Uterus (tissue), 2 donors: ENCODE measurements at regions not wholly inside any gene's neighbourhood (a gene's known extent, or its start where the extent isn't known, plus 50 kb on each side); places are given as distances from the start of the nearest gene placed in this dataset.

Experiments
- CTCF ChIP-seq, 4 experiments: fragments of 200-600 bp in 2 of 4; fragments of 450-650 bp in 2 of 4; sonication (generic) in 2 of 4; IDR thresholded peaks; one replicate each; pipeline ENCODE4 v1.5.1; 2016 to 2019; ENCODE audit warnings: antibody characterized with exemption in 4 of 4, mild to moderate bottlenecking in 2 of 4, moderate library complexity in 1 of 4
- POLR2A ChIP-seq, 2 donors: fragments of 450-650 bp; IDR thresholded peaks; one replicate each; pipeline ENCODE4 v1.6.1; 2016; ENCODE audit warnings: antibody characterized with exemption in 2 of 2, mild to moderate bottlenecking in 1 of 2, moderate library complexity in 1 of 2

GRCh38 chr3:139180489-139180888 lies 135.8 kb upstream of the PRR23C start:
- no peak for TF ChIP-seq CTCF (IDR thresholded peaks at IDR 0.05)
- no peak for TF ChIP-seq POLR2A (IDR thresholded peaks at IDR 0.05)
